WI38 (cell line): ENCODE measurements at regions not wholly inside any gene's neighbourhood (a gene's known extent, or its start where the extent isn't known, plus 50 kb on each side); places are given as distances from the start of the nearest gene placed in this dataset.

Source experiments
- H3K4me3 ChIP-seq: 2 replicates; pipeline ENCODE4 v1.5.1; 2011; ENCODE audit warnings: low read depth, mild to moderate bottlenecking, control low read depth, low read length
- CTCF ChIP-seq: IDR thresholded peaks from 2 replicates; pipeline ENCODE4 v1.5.1; 2012; ENCODE audit warnings: low read depth, mild to moderate bottlenecking, control low read depth, low read length

DNA sequence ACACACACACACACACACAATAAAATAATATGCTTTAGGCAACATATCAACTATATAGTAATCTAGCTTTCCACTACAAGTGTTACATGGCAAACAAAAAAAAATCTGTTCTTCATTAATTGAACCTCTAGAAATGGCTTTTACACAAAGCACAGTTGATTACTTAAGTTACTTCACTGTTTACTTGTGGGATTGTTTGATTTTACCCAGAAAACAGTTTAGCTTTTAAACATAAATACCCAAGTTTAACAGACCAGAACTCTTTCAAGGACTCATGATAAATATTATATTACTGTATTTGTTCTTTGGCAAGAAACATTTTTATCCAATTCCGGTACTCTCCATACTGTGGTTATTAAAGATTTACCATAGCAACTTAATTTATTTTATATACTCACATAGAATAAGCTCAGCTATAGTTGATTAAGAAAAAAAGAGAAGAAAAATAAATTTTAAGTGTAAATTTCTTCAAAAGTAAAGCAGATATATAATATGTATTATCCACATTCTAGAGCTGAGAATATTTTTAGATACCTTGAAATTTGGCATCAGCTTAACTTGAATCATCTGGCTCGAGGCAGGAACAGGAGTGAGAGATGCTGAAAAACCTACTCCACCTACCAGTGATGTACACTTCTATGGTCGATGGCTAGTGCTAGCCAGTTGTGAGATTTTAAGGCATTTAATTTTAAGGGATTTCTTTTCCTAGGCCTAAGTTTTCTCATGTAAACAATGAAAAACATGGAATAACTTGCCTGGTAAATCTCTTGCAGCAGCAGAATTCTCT, 126.0 kb downstream of the BTG1 start:
- TF ChIP-seq CTCF, result no peak
- H3K4me3 ChIP-seq, result no peak overlapping the region

GRCh38 chr12:92012691-92013090, 133.0 kb downstream of the BTG1 start:
- H3K4me3 ChIP-seq, result no peak overlapping the region
- no peak for TF ChIP-seq CTCF

DNA sequence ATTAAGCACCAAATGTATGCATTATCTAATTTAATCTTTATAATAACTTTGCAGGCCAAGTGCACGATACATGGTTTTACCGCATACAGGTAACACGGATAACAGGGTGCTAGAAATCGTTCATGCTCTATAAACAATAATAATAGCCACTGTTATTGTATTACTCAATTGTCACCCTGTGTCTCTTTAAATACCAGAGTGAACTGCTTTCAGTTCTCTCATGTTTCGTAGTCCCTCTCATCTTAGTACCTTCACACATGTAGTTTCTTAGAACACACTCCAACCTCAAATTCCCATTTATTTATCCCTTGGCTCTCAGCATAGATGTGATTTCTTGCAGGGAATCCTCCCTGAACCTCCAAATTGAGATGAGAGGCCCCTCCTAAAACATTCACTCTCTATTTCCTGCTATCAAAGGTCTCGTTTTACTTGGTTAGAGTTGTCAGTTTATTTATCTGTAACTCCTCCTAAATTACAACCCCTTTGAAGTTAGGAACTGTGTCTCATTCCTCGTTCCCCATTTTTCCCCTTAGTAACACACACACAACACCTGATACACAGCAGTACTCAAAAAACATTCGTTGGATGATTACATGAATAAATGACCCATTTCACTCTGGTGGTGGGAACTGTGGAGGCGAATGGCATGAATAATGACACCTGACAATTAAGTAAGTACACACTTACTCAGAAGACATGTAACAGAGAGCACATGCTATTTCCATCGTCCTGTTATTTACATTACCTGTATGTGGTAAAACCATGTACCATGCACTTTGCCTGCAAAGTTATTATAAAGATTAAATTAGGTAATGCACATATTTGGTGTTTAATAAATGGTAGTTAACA, 134.6 kb downstream of the BTG1 start:
- no peak for TF ChIP-seq CTCF

DNA sequence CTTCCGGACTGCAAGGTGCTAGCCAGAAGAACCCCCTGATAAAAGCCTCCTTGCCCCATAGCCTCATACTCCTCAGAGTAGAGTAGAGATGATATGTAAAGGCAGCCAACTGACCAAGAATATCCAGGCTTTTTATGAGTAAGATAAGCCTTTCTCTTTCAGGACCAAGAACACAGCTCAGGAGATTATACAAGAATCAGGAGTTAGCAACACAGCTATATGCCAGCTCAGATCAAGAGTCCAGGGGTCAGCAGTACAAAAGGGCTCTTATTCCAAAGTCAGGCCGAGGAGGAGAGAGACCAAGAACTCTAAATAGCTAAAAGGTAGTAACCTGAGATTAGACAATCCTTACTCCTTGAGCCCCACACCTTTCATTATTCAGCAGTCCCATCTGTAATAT, 135.3 kb downstream of the BTG1 start:
- no peak overlapping the region for H3K4me3 ChIP-seq
- TF ChIP-seq CTCF, result no peak

More for the DNA sequence above, 134.6 kb downstream of the BTG1 start:
- no peak overlapping the region for H3K4me3 ChIP-seq

DNA sequence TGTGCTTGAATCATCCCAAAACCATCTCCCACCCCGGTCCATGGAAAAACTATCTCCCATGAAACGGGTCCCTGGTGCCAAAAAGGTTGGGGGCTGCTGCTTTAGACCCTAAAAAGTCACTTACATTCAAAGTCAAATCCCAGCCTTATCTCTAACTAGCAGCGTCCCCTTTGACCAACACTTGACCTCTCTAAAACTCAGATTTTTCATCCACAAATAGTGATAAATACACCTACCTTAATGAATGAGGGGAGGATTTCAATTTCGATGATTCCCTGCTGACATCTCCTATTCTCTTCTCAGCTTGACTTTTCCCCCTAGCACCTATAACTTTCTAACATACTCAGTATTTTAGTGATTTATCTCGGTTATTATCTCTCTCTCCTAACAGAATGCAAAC, 137.3 kb downstream of the BTG1 start:
- TF ChIP-seq CTCF, result no peak
- H3K4me3 ChIP-seq, result no peak overlapping the region

DNA sequence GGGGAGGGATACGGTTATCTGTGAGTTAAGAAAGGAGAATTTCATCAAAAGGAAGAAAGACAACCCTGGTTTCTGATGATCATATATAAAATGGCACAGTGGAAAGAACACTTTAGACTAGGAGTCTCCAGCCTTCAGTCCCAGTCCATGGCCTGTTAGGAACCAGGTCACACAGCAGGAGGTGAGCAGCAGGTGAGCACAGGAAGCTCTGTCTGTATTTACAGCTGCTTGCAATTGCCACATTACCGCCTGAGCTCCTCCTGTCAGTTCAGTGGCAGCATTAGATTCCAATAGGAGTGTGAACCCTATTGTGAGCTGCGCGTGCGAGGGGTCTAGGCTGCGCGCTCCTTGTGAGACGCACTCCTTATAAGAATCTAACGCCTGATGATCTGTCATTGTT, 137.9 kb downstream of the BTG1 start:
- no peak for TF ChIP-seq CTCF
- H3K4me3 ChIP-seq, result no peak overlapping the region

GRCh38 chr12:92003701-92004100, 141.9 kb downstream of the BTG1 start:
- H3K4me3 ChIP-seq, result no peak overlapping the region
- TF ChIP-seq CTCF, result no peak
